Neural cell (in vitro differentiated cells): ENCODE measurements at regions not wholly inside any gene's neighbourhood (a gene's known extent, or its start where the extent isn't known, plus 50 kb on each side); places are given as distances from the start of the nearest gene placed in this dataset.

Experiments
- H2AFZ ChIP-seq: fragments of 200-600, 300-800 bp; sonication (generic), shearing (Covaris generic); 2 replicates; pipeline ENCODE4 v1.6.0; 2014; ENCODE audit warnings: low read depth, mild to moderate bottlenecking, antibody characterized with exemption, low read length, moderate library complexity
- H3F3A ChIP-seq: fragments of 200-600 bp; shearing (Covaris generic); 2 replicates; pipeline ENCODE4 v1.6.1; 2016; ENCODE audit warnings: mild to moderate bottlenecking, moderate library complexity, mixed read lengths, antibody characterized with exemption, low read length; ENCODE audit not compliant: insufficient read depth, poor library complexity, severe bottlenecking
- H3K27ac ChIP-seq: fragments of 200-600, 300-800 bp; sonication (generic), shearing (Covaris generic); 2 replicates; pipeline ENCODE4 v1.5.1; 2014; ENCODE audit warnings: mild to moderate bottlenecking, low read length, moderate library complexity
- H3K27me3 ChIP-seq: fragments of 300-800, 200-600 bp; sonication (generic), shearing (Covaris generic); 2 replicates; pipeline ENCODE4 v1.6.0; 2014; ENCODE audit warnings: mild to moderate bottlenecking, low read depth, low read length, moderate library complexity; ENCODE audit not compliant: insufficient read depth
- H3K36me3 ChIP-seq: fragments of 300-800, 200-600 bp; sonication (generic), shearing (Covaris generic); 2 replicates; pipeline ENCODE4 v1.5.1; 2014; ENCODE audit warnings: mild to moderate bottlenecking, antibody characterized with exemption, low read length, moderate library complexity; ENCODE audit not compliant: insufficient read depth
- H3K4me2 ChIP-seq: fragments of 300-800, 200-600 bp; sonication (generic), shearing (Covaris generic); 2 replicates; pipeline ENCODE4 v1.6.0; 2014; ENCODE audit warnings: mild to moderate bottlenecking, low read length
- H3K4me3 ChIP-seq: fragments of 300-800, 200-600 bp; sonication (generic), shearing (Covaris generic); 2 replicates; pipeline ENCODE4 v1.5.1; 2014; ENCODE audit warnings: mild to moderate bottlenecking, low read length, moderate library complexity
- H3K79me2 ChIP-seq: fragments of 200-600 bp; shearing (Covaris generic); replicated peaks from 2 replicates; pipeline ENCODE4 v1.6.0; 2014; ENCODE audit warnings: mild to moderate bottlenecking, low read length, moderate library complexity; ENCODE audit not compliant: insufficient read depth
- H3K9ac ChIP-seq: fragments of 300-800, 200-600 bp; sonication (generic), shearing (Covaris generic); 2 replicates; pipeline ENCODE4 v1.6.1; 2016; ENCODE audit warnings: mild to moderate bottlenecking, low read length, mixed read lengths
- H3K9me2 ChIP-seq: fragments of 200-600 bp; shearing (Covaris generic); 2 replicates; pipeline ENCODE4 v1.6.1; 2016; ENCODE audit warnings: mild to moderate bottlenecking, low read length, mixed read lengths; ENCODE audit not compliant: insufficient read depth
- H3K9me3 ChIP-seq: fragments of 200-600, 300-800 bp; sonication (generic), shearing (Covaris generic); 2 replicates; pipeline ENCODE4 v1.6.1; 2016; ENCODE audit warnings: mild to moderate bottlenecking, mixed run types, low read length, moderate library complexity, mixed read lengths
- H4K20me1 ChIP-seq: fragments of 200-600 bp; shearing (Covaris generic); 2 replicates; pipeline ENCODE4 v1.6.1; 2016; ENCODE audit warnings: mild to moderate bottlenecking, mixed run types; ENCODE audit not compliant: insufficient read depth
- EP300 ChIP-seq: fragments of 450-650 bp; conservative IDR thresholded peaks from 2 replicates; pipeline ENCODE4 v1.6.1; 2014; ENCODE audit warnings: antibody characterized with exemption, mild to moderate bottlenecking, moderate library complexity; ENCODE audit not compliant: poor library complexity, severe bottlenecking
- EZH2 ChIP-seq: fragments of 200-600, 300-800 bp; shearing (Covaris generic), sonication (generic); IDR thresholded peaks from 2 replicates; pipeline ENCODE4 v1.6.1; 2014; ENCODE audit warnings: antibody characterized with exemption, low read length, borderline replicate concordance, mild to moderate bottlenecking; ENCODE audit not compliant: insufficient read depth, poor library complexity, severe bottlenecking
- MXI1 ChIP-seq: fragments of 450-650 bp; conservative IDR thresholded peaks from 2 replicates; pipeline ENCODE4 v1.6.1; 2014; ENCODE audit warnings: antibody characterized with exemption, mild to moderate bottlenecking; ENCODE audit not compliant: poor library complexity, severe bottlenecking
- POLR2AphosphoS5 ChIP-seq: IDR thresholded peaks from 2 replicates; pipeline ENCODE4 v1.6.1; 2012
- RAD21 ChIP-seq: fragments of 450-650 bp; conservative IDR thresholded peaks from 2 replicates; pipeline ENCODE4 v1.6.1; 2014; ENCODE audit warnings: antibody characterized with exemption, mild to moderate bottlenecking, moderate library complexity
- REST ChIP-seq: IDR thresholded peaks from 2 replicates; pipeline ENCODE4 v1.6.1; 2012; ENCODE audit warnings: borderline replicate concordance
- SMC3 ChIP-seq: fragments of 450-650 bp; conservative IDR thresholded peaks from 2 replicates; pipeline ENCODE4 v1.6.1; 2014; ENCODE audit warnings: antibody characterized with exemption, mild to moderate bottlenecking, moderate library complexity; ENCODE audit not compliant: poor library complexity
- TAF1 ChIP-seq: IDR thresholded peaks from 2 replicates; pipeline ENCODE4 v1.6.1; 2012; ENCODE audit warnings: low read depth
- TF ChIP-seq, protein P1 (sequence below): fragments of 450-650 bp; IDR thresholded peaks from 2 replicates; pipeline ENCODE4 v1.5.1; 2014; ENCODE audit warnings: antibody characterized with exemption, mild to moderate bottlenecking, moderate library complexity; ENCODE audit not compliant: poor library complexity, severe bottlenecking

DNA sequence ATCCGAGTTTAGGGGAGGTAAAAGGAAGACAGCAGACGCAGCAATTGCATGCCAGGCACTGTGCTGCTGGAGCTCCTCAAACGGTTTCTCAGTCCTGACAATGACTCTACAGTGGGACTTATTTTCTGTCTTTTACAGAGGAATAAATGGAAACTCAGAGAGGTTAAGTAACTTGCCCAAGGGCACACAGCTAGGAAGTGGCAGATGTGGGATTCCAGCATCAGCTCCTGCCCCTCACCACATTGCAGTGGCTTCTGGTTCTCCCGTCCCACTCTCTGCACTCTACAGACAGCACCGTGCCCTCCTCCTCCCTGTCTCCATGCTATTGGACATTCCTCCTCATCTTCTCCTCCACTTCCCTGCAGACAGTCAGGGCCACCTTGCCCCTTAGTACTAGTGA lies 74.2 kb upstream of the KSR1 start:
- Histone ChIP-seq H3K79me2 (no peaks in the 10 kb centered on the region), H2AFZ (no peak overlapping the region), H3K9me2 (no peaks in the 10 kb centered on the region)

GRCh38 chr17:27384261-27384701 lies 72.0 kb upstream of the KSR1 start:
- no peaks in the 10 kb centered on the region for H3K79me2 ChIP-seq
- no peak overlapping the region for H3K4me3 ChIP-seq
- H4K20me1 ChIP-seq, result no peaks in the 10 kb centered on the region
- H2AFZ ChIP-seq, result no peak overlapping the region
- no peaks in the 10 kb centered on the region for H3K9me3 ChIP-seq
- no peak overlapping the region for H3K4me2 ChIP-seq
- H3K9ac ChIP-seq, result no peak overlapping the region
- no peaks in the 10 kb centered on the region for H3K27me3 ChIP-seq
- H3K9me2 ChIP-seq, result no peaks in the 10 kb centered on the region
- no peaks in the 10 kb centered on the region for H3K36me3 ChIP-seq
- H3F3A ChIP-seq, result no peaks in the 10 kb centered on the region
- no peak overlapping the region for H3K27ac ChIP-seq
- TF ChIP-seq, protein P1, sequence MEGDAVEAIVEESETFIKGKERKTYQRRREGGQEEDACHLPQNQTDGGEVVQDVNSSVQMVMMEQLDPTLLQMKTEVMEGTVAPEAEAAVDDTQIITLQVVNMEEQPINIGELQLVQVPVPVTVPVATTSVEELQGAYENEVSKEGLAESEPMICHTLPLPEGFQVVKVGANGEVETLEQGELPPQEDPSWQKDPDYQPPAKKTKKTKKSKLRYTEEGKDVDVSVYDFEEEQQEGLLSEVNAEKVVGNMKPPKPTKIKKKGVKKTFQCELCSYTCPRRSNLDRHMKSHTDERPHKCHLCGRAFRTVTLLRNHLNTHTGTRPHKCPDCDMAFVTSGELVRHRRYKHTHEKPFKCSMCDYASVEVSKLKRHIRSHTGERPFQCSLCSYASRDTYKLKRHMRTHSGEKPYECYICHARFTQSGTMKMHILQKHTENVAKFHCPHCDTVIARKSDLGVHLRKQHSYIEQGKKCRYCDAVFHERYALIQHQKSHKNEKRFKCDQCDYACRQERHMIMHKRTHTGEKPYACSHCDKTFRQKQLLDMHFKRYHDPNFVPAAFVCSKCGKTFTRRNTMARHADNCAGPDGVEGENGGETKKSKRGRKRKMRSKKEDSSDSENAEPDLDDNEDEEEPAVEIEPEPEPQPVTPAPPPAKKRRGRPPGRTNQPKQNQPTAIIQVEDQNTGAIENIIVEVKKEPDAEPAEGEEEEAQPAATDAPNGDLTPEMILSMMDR, result no peak
- no peak for TF ChIP-seq POLR2AphosphoS5
- no peak for TF ChIP-seq RAD21
- TF ChIP-seq TAF1, result no peak
- TF ChIP-seq REST, result no peak
- no peak for TF ChIP-seq SMC3
- no peak for TF ChIP-seq MXI1
- TF ChIP-seq EZH2, result no peak

More for the DNA sequence above, 74.2 kb upstream of the KSR1 start:
- Histone ChIP-seq H3K4me3 (no peak overlapping the region), H3K4me2 (no peak overlapping the region), H3K27me3 (no peaks in the 10 kb centered on the region), H3K9ac (no peak overlapping the region), H3K36me3 (no peaks in the 10 kb centered on the region), H3K27ac (no peak overlapping the region), H3F3A (no peaks in the 10 kb centered on the region), H4K20me1 (no peaks in the 10 kb centered on the region), H3K9me3 (no peaks in the 10 kb centered on the region)
- TF ChIP-seq RAD21 (no peak), EP300 (no peak), POLR2AphosphoS5 (no peak), EZH2 (no peak), REST (no peak), SMC3 (no peak), MXI1 (no peak), TAF1 (no peak)
- TF ChIP-seq, protein P1, result no peak
